Stromal cell of bone marrow (primary cell): ENCODE measurements at regions not wholly inside any gene's neighbourhood (a gene's known extent, or its start where the extent isn't known, plus 50 kb on each side); places are given as distances from the start of the nearest gene placed in this dataset.
"Not testable (repeated sequence)": the region's sequence is repeated elsewhere in the genome, so short reads cannot be mapped to it uniquely, and the experiment has no call there.

Source experiments
- DNase-seq: peaks from one replicate; pipeline ENCODE4 v3.0.0-alpha.2; 2012; ENCODE audit warnings: low read depth

GRCh38 chr1:184183919-184184318, 132.4 kb downstream of the TSEN15 start:
- no peak for DNase-seq

DNA sequence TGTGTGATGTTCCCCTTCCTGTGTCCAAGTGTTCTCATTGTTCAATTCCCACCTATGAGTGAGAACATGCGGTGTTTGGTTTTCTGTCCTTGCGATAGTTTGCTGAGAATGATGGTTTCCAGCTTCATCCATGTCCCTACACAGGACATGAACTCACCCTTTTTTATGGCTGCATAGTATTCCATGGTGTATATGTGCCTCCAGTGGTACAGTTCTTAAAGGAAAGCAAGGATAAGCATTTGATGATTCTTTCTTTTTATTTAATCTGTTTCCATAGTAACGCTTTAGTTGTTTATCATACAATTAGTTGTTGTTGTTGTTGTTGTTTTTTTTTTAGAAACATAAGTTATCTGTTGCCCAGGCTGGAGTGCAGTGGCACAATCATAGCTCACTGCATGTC, 133.1 kb downstream of the TSEN15 start:
- DNase-seq, result not testable (repeated sequence)

DNA sequence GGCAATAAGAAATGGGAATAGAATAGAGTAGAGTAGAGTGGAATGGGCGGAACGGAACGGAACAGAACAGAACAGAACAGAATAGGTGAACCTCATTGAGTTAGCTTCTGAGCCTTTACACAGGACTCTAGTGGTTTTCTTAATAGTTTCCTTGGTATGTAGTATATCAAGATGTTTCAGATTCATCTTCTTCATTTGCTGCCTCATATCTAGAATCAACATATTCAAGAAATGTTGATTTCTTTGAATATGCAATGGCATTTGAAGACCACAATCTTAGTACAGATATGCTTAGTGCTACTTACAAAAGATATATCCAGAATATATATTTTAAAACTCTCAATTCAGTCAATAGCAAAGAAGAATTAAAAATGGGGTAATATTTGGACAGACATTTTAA, 133.8 kb downstream of the TSEN15 start:
- DNase-seq, result no peak

GRCh38 chr1:184186167-184186566, 134.6 kb downstream of the TSEN15 start:
- no peak for DNase-seq

DNA sequence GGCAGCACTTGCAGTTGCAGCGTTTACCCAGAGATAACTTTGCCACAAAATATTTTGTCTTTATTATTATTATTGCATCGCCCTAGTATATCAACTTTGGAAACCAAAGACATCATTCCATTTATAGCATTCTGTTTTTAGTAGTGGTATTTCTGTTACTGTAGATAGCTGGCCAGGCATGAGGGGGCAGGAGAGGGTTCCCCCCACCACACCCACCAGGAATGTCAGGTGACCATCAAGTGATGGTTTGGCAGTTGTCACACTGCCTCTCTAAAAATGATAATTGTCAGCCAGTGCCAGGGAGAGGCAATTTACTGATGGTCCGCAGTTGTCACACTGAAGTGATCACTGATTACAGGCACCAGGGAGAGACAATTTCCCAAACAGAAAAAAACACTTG, 135.6 kb downstream of the TSEN15 start:
- no peak for DNase-seq

DNA sequence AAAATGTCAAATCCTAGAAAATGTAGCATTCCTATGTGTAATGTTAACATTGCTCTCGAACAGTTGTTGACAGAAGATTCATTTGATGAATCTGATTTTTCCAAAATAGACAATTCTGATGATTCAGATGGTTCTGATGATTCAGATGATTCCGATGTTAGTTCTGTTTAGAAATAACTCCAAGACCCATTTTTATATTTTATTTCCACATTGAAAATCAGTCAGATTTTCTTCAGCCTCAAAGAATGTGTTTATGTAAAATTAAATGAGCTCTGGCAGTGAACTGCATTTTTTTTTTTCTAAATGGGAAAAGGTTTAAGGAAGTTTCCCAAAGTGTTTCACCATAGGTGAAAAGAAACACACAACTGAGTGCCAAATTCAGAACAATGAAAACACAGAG, 136.5 kb downstream of the TSEN15 start:
- no peak for DNase-seq

DNA sequence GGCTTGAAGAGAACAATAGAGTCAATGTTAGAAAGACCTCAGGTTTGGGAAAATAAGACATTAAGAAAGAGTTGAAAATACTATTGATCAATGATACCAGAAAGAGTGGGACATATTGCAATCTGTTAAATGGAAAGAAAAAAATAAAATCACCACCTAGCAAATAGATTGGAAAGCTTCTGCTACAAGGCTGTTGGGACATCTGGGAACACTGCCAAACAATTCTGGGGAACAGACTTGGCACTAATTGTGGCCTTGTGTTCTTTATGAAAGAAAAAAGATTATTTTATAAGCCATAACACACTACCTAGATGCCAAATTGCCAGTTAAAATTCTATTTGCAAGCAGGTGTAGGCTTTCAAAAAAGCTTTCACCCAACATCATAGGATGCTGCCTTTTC, 137.8 kb downstream of the TSEN15 start:
- no peak for DNase-seq

DNA sequence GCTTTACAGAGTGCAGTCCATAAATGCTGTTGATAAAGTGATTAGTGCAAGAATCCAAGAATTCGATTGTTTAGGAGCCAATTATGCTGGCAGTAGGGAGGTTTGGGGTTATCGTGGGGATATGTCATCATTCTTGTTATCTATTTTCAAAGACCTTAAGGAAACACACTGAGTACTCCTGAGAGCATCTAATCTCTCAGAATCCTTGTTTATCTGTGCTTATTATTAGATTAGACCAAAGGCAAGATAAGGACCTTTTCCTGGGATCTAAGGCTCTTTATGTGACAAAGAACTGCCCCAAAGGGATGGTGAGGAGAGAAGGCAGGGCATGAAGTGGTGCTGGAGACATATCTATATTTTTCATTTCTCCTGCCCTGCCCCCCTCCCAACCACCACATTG, 139.1 kb downstream of the TSEN15 start:
- no peak for DNase-seq

GRCh38 chr1:184191181-184191621, 139.7 kb downstream of the TSEN15 start:
- DNase-seq, result peak; percentile 84

DNA sequence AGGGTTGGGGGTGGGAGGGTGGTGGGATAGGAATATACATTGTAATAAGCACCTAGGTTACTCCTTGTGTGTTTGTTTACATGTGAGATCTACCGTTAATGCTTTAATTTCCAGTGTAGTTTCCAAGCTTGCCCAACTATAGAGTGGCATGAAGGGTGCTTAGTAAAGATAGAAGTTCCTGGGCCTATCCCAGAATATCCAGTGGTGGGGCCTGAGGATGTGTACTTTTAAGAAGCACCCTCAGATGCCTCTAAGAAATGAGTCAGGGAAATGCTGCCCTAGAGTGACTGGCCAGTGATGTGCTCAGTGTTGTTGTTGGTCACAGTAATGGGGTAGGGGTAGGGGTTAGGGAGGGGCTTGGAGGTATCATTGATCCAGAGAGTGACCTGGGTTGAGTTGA, 141.3 kb downstream of the TSEN15 start:
- no peak for DNase-seq

DNA sequence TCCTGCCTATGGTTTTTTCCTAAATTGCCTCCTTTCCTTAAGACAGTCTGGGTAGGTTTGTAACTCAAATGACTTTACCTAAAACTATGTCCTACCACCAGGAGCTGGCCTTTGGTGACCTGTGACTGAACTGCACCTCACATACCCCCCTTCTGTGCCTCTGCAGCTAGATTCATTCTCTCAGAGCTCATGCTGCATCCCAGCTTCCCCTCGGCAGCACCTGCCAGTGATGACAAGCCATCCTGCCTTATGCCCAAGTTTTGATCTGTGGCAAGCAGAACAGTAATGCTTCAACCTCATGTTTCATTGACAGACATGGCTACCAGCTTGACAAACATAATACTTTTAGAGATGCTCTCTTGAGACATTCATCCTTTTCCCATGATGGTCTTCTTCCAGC, 141.9 kb downstream of the TSEN15 start:
- DNase-seq, result no peak

GRCh38 chr1:184194236-184194635, 142.7 kb downstream of the TSEN15 start:
- no peak for DNase-seq

GRCh38 chr1:184195722-184196121, 144.2 kb downstream of the TSEN15 start:
- not testable (repeated sequence) for DNase-seq

- no peak for DNase-seq
These were observed 146.3 kb downstream of the TSEN15 start for GRCh38 chr1:184197831-184198230.

DNA sequence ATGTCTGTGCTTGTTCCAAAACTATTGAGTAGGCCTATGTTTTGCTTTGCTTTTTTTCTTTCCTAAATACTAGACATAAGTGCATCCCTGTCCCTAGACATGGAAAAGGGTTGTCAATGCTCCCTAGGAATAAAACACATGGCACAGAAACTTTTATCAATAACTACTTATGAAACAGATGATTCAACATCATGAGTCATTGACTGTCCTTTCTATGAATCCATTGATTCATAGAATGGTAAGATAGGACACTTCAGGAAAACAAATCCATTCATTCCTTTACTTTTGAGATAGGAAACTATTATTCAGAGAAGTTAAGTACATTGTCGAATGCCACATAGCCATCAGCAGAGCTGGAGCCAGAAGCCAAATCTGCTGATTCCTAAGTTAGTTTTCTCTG, 147.5 kb downstream of the TSEN15 start:
- no peak for DNase-seq

DNA sequence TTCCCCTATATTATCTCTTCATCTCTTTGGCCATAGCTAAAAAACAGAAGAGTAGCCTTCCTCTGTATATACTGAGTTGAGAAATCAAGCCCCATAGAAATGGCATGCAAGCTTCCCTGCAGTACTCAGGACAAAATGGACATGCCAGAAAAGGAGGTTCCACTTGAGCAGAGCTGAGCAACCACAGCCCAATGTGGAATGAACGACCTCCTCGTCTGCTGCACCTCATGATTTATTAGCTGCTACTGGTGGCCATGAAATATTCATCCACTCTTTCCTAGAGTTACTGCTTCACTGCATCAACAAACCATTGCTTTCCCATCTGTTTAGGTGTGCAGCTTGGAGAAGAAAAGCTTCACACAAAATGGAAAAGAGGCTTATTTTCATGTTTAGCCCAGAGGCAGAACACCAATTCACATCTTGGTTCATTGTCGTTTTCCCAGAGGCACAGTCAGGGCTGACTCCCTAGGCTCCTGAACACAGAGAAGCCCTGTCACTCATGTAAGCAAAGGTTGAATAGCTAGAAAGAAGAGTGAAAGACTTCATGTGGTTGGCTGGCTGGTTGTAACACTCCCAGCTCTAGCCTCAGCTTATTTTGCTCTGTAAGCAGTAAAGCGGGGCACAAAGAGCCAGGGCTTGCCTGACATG, 148.0 kb downstream of the TSEN15 start:
- DNase-seq, result no peak

DNA sequence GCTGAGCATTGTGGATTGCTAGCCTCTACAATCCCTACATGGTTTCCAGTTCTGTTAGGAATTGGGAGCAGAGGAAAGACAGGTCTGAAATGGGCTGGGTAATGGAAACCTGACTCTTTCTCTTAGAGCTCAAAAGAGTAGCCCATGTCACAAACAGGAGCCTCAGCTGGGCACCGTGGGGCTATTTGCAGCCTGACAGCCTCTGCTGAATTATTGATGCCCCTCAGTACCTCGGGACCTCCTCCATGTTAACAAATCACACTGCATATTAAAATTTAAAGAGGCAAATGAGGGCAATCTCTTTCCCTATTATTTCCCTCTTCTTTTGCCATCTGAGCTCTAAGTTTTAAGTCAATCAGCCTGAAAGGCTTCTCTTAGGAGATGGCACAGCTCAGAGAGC, 157.1 kb downstream of the TSEN15 start:
- DNase-seq, result no peak

GRCh38 chr1:184210031-184210430, 158.5 kb downstream of the TSEN15 start:
- peak; percentile 71 for DNase-seq

GRCh38 chr1:184210862-184211261, 159.3 kb downstream of the TSEN15 start:
- no peak for DNase-seq

DNA sequence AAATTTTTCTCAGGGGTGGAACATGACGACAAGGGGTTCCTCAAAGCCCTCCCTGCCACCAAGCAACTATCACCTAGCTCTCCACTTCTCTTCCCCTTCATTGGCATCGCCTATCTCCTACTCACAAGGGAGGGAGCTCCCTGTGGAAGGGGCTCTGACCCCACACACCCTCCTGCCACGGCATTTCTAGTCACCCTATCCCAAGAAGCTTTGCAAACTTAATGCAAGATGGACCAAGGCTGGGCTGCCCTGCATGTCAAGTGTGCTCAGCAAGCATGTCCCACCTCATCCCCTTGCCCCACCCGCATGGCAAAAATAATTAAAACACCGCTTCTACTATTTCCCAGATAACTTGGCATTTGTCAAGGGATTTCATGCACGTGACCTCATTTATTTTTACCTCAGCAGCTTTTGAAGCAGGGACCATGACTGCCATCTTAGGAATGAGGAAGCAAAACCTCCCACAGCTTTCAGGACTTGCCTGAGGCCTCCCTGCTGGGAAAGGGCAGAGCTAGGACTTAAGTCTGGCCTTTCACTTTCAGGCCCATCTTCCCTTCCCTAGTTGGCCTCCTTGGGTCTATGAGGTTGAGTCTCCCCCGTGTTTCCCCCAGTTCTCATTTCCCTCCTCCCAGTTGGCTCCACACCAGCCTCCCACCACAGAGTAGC, 161.3 kb downstream of the TSEN15 start:
- DNase-seq, result peak; percentile 44

- no peak for DNase-seq
These were observed 162.6 kb downstream of the TSEN15 start for GRCh38 chr1:184214128-184214527.

DNA sequence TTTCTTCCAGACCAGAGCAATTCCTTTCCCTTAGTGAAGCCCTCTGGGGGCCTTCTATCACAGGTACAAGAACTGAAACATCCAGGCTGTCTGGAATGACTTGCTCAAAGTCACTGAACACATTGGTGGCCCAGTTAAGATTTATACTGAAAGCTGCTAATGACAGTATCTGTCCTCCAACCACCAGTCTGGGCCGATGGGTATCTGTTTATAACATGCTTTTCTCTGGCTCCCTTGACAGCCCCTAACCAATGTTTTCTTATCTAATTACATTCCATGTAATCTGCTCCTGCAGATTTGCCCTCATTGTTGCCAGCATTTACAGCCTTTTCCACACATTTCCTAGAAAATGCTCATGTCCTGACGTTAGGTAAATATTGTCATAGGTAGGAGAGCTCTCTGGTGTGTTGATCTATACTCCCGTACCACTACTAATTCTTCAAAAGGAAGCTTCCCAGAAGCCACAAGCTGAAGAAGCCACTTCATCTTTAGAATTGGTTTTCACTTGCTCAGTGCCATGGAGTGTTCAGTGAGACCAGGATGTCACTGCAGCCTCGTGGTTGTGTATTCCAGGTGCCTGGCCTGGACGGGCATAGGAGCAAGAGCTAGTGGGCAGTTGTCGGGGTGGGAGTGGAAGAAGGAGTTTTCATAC, 163.9 kb downstream of the TSEN15 start:
- no peak for DNase-seq

- DNase-seq, result no peak
These were observed 167.0 kb downstream of the TSEN15 start for GRCh38 chr1:184218458-184219075.
